Panc1 (cell line): ENCODE measurements at regions not wholly inside any gene's neighbourhood (a gene's known extent, or its start where the extent isn't known, plus 50 kb on each side); places are given as distances from the start of the nearest gene placed in this dataset.

ENCODE experiments used
- POLR2AphosphoS5 ChIP-seq: IDR thresholded peaks from 2 replicates; pipeline ENCODE4 v1.6.1; 2012; ENCODE audit warnings: mild to moderate bottlenecking, low read depth, low read length, moderate library complexity
- TF ChIP-seq, protein P1 (sequence below): fragments of 450-650 bp; IDR thresholded peaks from 2 replicates; pipeline ENCODE4 v1.5.1; 2017; ENCODE audit warnings: mild to moderate bottlenecking

DNA sequence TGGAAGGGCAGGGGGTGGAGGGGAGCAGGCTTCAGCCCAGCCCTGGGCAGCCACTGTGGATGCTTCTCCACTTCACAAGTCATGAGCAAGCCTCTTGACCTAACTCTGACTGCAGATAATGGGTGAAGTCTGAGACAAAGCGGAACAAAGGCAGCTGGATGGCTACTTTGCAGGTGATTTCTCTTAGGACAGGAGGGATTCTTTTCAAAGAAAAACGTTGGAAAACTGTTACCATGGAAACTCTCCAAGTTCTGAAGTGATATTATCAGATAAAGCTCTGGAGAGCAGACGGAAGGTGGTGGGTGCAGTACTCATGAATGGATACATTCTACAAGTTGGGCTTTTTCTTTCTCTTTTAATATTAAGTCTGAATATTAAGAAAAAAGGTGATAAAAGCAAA, 254.2 kb upstream of the SLCO3A1 start:
- TF ChIP-seq, protein P1, sequence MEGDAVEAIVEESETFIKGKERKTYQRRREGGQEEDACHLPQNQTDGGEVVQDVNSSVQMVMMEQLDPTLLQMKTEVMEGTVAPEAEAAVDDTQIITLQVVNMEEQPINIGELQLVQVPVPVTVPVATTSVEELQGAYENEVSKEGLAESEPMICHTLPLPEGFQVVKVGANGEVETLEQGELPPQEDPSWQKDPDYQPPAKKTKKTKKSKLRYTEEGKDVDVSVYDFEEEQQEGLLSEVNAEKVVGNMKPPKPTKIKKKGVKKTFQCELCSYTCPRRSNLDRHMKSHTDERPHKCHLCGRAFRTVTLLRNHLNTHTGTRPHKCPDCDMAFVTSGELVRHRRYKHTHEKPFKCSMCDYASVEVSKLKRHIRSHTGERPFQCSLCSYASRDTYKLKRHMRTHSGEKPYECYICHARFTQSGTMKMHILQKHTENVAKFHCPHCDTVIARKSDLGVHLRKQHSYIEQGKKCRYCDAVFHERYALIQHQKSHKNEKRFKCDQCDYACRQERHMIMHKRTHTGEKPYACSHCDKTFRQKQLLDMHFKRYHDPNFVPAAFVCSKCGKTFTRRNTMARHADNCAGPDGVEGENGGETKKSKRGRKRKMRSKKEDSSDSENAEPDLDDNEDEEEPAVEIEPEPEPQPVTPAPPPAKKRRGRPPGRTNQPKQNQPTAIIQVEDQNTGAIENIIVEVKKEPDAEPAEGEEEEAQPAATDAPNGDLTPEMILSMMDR: no peak
- no peak for TF ChIP-seq POLR2AphosphoS5
